ENCODE measurements at regions not wholly inside any gene's neighbourhood (a gene's known extent, or its start where the extent isn't known, plus 50 kb on each side); places are given as distances from the start of the nearest gene placed in this dataset.
"Not testable (repeated sequence)": the region's sequence is repeated elsewhere in the genome, so short reads cannot be mapped to it uniquely, and the experiment has no call there.

GRCh38 chr1:185647597-185648267 lies 86.5 kb upstream of the HMCN1 start:
- not testable (repeated sequence) for TF ChIP-seq PATZ1 (CRISPR knock-in tag; IDR thresholded peaks at IDR 0.05; ENCODE audit: borderline replicate concordance); ZNF8 (CRISPR knock-in tag; IDR thresholded peaks at IDR 0.05); ESRRG (CRISPR knock-in tag; IDR thresholded peaks at IDR 0.05); ZFP30 (CRISPR knock-in tag; IDR thresholded peaks at IDR 0.05); ZFP3 (CRISPR knock-in tag; IDR thresholded peaks at IDR 0.05)

Data from SK-N-SH treated with all-trans-retinoic acid at 6 μM for 48 hours (cell line).